GM12891 (cell line): ENCODE measurements at regions not wholly inside any gene's neighbourhood (a gene's known extent, or its start where the extent isn't known, plus 50 kb on each side); places are given as distances from the start of the nearest gene placed in this dataset.

ENCODE experiments used
- PAX5 ChIP-seq: IDR thresholded peaks from 2 replicates; pipeline ENCODE4 v1.6.1; 2011; ENCODE audit warnings: low read length, moderate library complexity, mild to moderate bottlenecking; ENCODE audit not compliant: insufficient read depth, severe bottlenecking
- POLR2A ChIP-seq: IDR thresholded peaks from 2 replicates; pipeline ENCODE4 v1.6.1; 2011; ENCODE audit warnings: low read depth, low read length, control low read depth
- POLR2AphosphoS5 ChIP-seq: IDR thresholded peaks from 2 replicates; pipeline ENCODE4 v1.6.1; 2011; ENCODE audit warnings: low read depth, low read length, control low read depth
- POU2F2 ChIP-seq: IDR thresholded peaks from 2 replicates; pipeline ENCODE4 v1.6.1; 2011; ENCODE audit warnings: low read depth, mild to moderate bottlenecking, control low read depth, low read length, moderate library complexity
- SPI1 ChIP-seq: IDR thresholded peaks from 2 replicates; pipeline ENCODE4 v1.6.1; 2011; ENCODE audit warnings: low read depth, low read length, control low read depth
- TAF1 ChIP-seq: IDR thresholded peaks from 2 replicates; pipeline ENCODE4 v1.6.1; 2011; ENCODE audit warnings: low read depth, low read length, control low read depth

DNA sequence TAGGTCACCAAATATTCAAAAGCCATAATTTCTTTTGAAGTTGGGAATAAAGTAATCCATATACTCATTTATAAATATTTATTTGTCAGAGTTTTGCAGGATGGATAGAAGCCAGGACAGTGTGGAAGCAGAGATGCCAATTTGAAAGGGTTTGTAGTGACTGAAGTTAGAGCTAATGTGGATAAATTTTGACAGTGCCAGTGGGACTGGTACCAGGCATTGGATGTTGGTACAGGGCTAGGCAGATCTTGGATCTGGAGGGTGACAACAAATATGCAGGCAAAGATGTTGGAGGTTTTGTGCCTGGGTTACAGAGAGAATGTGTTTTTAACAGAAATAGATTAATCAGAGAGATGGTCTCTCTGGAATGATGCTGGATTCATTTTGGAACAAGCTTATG lies 135.6 kb downstream of the DMRTA1 start:
- no peak for TF ChIP-seq POLR2A
- no peak for TF ChIP-seq POLR2AphosphoS5
- no peak for TF ChIP-seq TAF1
- no peak for TF ChIP-seq PAX5
- TF ChIP-seq SPI1, result no peak
- no peak for TF ChIP-seq POU2F2
